WERI-Rb-1 (cell line): ENCODE measurements at regions not wholly inside any gene's neighbourhood (a gene's known extent, or its start where the extent isn't known, plus 50 kb on each side); places are given as distances from the start of the nearest gene placed in this dataset.

Experiments
- DNase-seq: peaks from one replicate; pipeline ENCODE4 v3.0.0-alpha.2; 2020
- H3K27ac ChIP-seq: fragments of 250-450 bp; sonication (Bioruptor Pico); 2 replicates; pipeline ENCODE4 v1.5.1; 2020; ENCODE audit warnings: mild to moderate bottlenecking, moderate library complexity
- H3K27me3 ChIP-seq: fragments of 250-450 bp; sonication (Bioruptor Pico); 2 replicates; pipeline ENCODE4 v1.5.1; 2021; ENCODE audit warnings: mild to moderate bottlenecking, low read depth, moderate library complexity; ENCODE audit not compliant: insufficient read depth, severe bottlenecking
- H3K36me3 ChIP-seq: fragments of 250-450 bp; sonication (Bioruptor Pico); 2 replicates; pipeline ENCODE4 v1.5.1; 2020; ENCODE audit warnings: mild to moderate bottlenecking, moderate library complexity
- H3K4me3 ChIP-seq: 2 replicates; pipeline ENCODE4 v1.5.1; 2011; ENCODE audit warnings: low read depth, mild to moderate bottlenecking, control low read depth, low read length
- H3K9me3 ChIP-seq: fragments of 250-450 bp; sonication (Bioruptor Pico); 2 replicates; pipeline ENCODE4 v1.5.1; 2021; ENCODE audit warnings: mild to moderate bottlenecking, moderate library complexity; ENCODE audit not compliant: severe bottlenecking
- CTCF ChIP-seq: IDR thresholded peaks from 2 replicates; pipeline ENCODE4 v1.5.1; 2011; ENCODE audit warnings: low read depth, mild to moderate bottlenecking, control low read depth, inconsistent platforms, low read length

DNA sequence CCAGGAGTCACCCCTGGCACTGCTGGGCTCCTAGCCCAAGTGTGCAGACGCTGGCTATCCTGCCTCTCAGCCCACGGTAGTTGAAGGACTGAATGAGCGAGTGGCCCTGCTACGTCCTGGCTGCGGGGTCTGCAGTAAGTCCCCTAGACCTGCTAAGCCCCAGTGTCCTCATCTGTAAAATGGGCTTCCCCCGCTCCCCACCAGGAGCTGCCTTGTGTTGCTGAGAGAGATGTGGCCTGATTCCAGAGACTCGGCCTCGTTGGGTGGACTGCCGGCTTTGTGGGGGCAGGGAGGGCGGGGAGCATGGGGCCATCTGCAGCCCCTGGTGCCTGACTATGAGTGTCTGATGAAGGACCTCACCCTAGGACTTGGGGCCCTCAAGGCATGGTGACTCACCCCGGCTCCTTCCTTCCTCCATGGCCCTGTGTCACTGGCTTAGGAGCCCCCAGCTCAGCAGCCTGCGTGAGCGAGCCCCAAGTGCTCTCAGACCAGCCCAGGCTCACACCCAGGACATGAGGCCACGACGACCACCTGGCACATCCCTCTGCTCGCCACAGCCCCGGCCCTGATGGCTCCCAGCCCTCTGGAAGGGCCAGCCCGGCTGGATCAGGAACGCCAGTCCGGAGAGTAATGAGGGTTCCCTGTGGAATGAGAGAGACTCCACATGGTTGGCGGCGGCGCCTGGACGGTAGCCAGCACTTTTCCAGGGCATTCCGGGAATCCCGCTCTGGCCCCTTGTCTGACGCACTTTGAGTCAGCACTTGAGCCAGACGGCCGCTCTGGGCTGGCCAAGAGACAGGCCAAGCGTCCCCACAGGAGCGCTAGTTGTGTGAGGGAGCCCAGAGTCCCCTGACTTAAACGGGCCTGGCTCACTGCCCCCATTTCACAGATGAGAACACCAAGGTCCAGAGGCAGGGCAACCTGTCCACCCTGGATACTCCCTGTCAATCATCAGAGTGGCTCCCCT is 50.5 kb upstream of the SHISAL1 start:
- TF ChIP-seq CTCF = no peak
- no peak for DNase-seq
- no peaks in the 10 kb centered on the region for H3K27me3 ChIP-seq
- H3K36me3 ChIP-seq = no peaks in the 10 kb centered on the region
- no peaks in the 10 kb centered on the region for H3K9me3 ChIP-seq
- H3K4me3 ChIP-seq = no peak overlapping the region
- no peak overlapping the region for H3K27ac ChIP-seq

- H3K9me3 ChIP-seq = no peaks in the 10 kb centered on the region
- no peaks in the 10 kb centered on the region for H3K36me3 ChIP-seq
- no peak for DNase-seq
- TF ChIP-seq CTCF = no peak
- no peaks in the 10 kb centered on the region for H3K27me3 ChIP-seq
- no peak overlapping the region for H3K27ac ChIP-seq
- H3K4me3 ChIP-seq = no peak overlapping the region
Observed at GRCh38 chr22:44362249-44363012, 49.7 kb upstream of the SHISAL1 start.
